NOMO-1 treated with dmso at 0.1 percent for 144 hours (cell line): ENCODE measurements at regions not wholly inside any gene's neighbourhood (a gene's known extent, or its start where the extent isn't known, plus 50 kb on each side); places are given as distances from the start of the nearest gene placed in this dataset.

Experiments used
- DNase-seq: peaks from one replicate; lab custom pipeline; 2025; ENCODE audit not compliant: unreplicated experiment; lab: John Stamatoyannopoulos, UW

- DNase-seq, result no peak
Measured at GRCh38 chr10:90394311-90394710, 463.5 kb downstream of the HTR7 start.

- no peak for DNase-seq
Measured at GRCh38 chr10:90396721-90397120, 461.1 kb downstream of the HTR7 start.

GRCh38 chr10:90398566-90398965, 459.3 kb downstream of the HTR7 start:
- DNase-seq, result no peak

- DNase-seq, result no peak
Measured at GRCh38 chr10:90399782-90400181, 458.1 kb downstream of the HTR7 start.

- DNase-seq, result no peak
Measured at GRCh38 chr10:90403211-90404000, 454.4 kb downstream of the HTR7 start.

GRCh38 chr10:90407131-90407530, 450.7 kb downstream of the HTR7 start:
- no peak for DNase-seq

GRCh38 chr10:90407851-90408250, 450.0 kb downstream of the HTR7 start:
- no peak for DNase-seq

- DNase-seq, result no peak
Measured at GRCh38 chr10:90412582-90412981, 445.3 kb downstream of the HTR7 start.

- DNase-seq, result no peak
Measured at GRCh38 chr10:90413196-90413595, 444.6 kb downstream of the HTR7 start.

GRCh38 chr10:90414926-90415325, 442.9 kb downstream of the HTR7 start:
- DNase-seq, result no peak

GRCh38 chr10:90417029-90417428, 440.8 kb downstream of the HTR7 start:
- no peak for DNase-seq

- no peak for DNase-seq
Measured at GRCh38 chr10:90417476-90418210, 440.2 kb downstream of the HTR7 start.

GRCh38 chr10:90418869-90419652, 438.8 kb downstream of the HTR7 start:
- no peak for DNase-seq

- no peak for DNase-seq
Measured at GRCh38 chr10:90420637-90421318, 437.1 kb downstream of the HTR7 start.

GRCh38 chr10:90421874-90422273, 436.0 kb downstream of the HTR7 start:
- DNase-seq, result no peak

GRCh38 chr10:90424730-90425129, 433.1 kb downstream of the HTR7 start:
- DNase-seq, result no peak

- no peak for DNase-seq
Measured at GRCh38 chr10:90430186-90430585, 427.7 kb downstream of the HTR7 start.

- no peak for DNase-seq
Measured at GRCh38 chr10:90432866-90433265, 425.0 kb downstream of the HTR7 start.

GRCh38 chr10:90435296-90435695, 422.5 kb downstream of the HTR7 start:
- DNase-seq, result no peak

GRCh38 chr10:90437452-90437851, 420.4 kb downstream of the HTR7 start:
- no peak for DNase-seq

- no peak for DNase-seq
Measured at GRCh38 chr10:90440870-90441269, 417.0 kb downstream of the HTR7 start.
